IMR-90 (cell line): ENCODE measurements at regions not wholly inside any gene's neighbourhood (a gene's known extent, or its start where the extent isn't known, plus 50 kb on each side); places are given as distances from the start of the nearest gene placed in this dataset.

Source experiments
- ATAC-seq: fragments of 200-7000 bp; cut with Tn5 transposase; 2 replicates; pipeline ENCODE4 v1.9.1; 2020; ENCODE audit warnings: low read depth, mild to moderate bottlenecking, moderate library complexity
- BruUV-seq: library from RNA; stranded (reverse); fragments of 400-500 nt; replicated peaks from 2 replicates; lab custom pipeline; 2021; lab: Mats Ljungman, UMichigan
- CTCF ChIA-PET: fragments of 300-600 bp; formaldehyde crosslinking; extraction: SDS; loops from one replicate; lab custom pipeline; 2021; ENCODE audit warnings: antibody characterized with exemption; lab: Yijun Ruan, JAX
- POLR2A ChIA-PET: fragments of 300-600 bp; sonication (Branson Sonifier 250); formaldehyde crosslinking; loops from one replicate; lab custom pipeline; 2022; ENCODE audit warnings: antibody characterized with exemption; ENCODE audit not compliant: unreplicated experiment; lab: Charles Lee
- DNase-seq: peaks from one replicate; pipeline ENCODE4 v3.0.0; 2013
- H2AFZ ChIP-seq: replicated peaks from 2 replicates; pipeline ENCODE3; 2013; ENCODE audit warnings: low read length, mild to moderate bottlenecking; ENCODE audit not compliant: poor library complexity
- H2AK5ac ChIP-seq: 2 replicates; pipeline ENCODE4 v1.6.1; 2013; ENCODE audit warnings: low read depth, low read length, inconsistent platforms
- H2AK9ac ChIP-seq: replicated peaks from 2 replicates; pipeline ENCODE3; 2013; ENCODE audit warnings: mild to moderate bottlenecking, low read depth, low read length, moderate library complexity; ENCODE audit not compliant: poor library complexity
- H2BK120ac ChIP-seq: 2 replicates; pipeline ENCODE4 v1.6.1; 2013; ENCODE audit warnings: low read depth, low read length, inconsistent platforms
- H2BK15ac ChIP-seq: 3 replicates; pipeline ENCODE4 v1.6.1; 2013; ENCODE audit warnings: low read depth, low read length, inconsistent platforms
- H2BK20ac ChIP-seq: 2 replicates; pipeline ENCODE4 v1.6.1; 2013; ENCODE audit warnings: low read depth, mild to moderate bottlenecking, inconsistent platforms, low read length, moderate library complexity
- H2BK5ac ChIP-seq: 2 replicates; pipeline ENCODE4 v1.6.1; 2013; ENCODE audit warnings: mild to moderate bottlenecking, low read depth, low read length, inconsistent platforms; ENCODE audit not compliant: poor library complexity, severe bottlenecking
- H3K14ac ChIP-seq: replicated peaks from 2 replicates; pipeline ENCODE4 v1.6.1; 2013; ENCODE audit warnings: low read depth, low read length, inconsistent platforms
- H3K18ac ChIP-seq: 2 replicates; pipeline ENCODE4 v1.6.1; 2013; ENCODE audit warnings: low read depth, low read length, control low read depth
- H3K23ac ChIP-seq: 2 replicates; pipeline ENCODE4 v1.6.1; 2013; ENCODE audit warnings: low read depth, low read length, inconsistent platforms
- H3K27ac ChIP-seq: 2 replicates; pipeline ENCODE4 v1.5.1; 2013; ENCODE audit warnings: mild to moderate bottlenecking, control low read depth, low read length; ENCODE audit not compliant: insufficient read depth
- H3K27me3 ChIP-seq: 2 replicates; pipeline ENCODE4 v1.6.1; 2013; ENCODE audit warnings: low read length; ENCODE audit not compliant: control insufficient read depth, insufficient read depth
- H3K36me3 ChIP-seq: 2 replicates; pipeline ENCODE4 v1.6.1; 2013; ENCODE audit warnings: low read length, mixed read lengths; ENCODE audit not compliant: control insufficient read depth, insufficient read depth
- H3K4ac ChIP-seq: 2 replicates; pipeline ENCODE4 v1.6.1; 2013; ENCODE audit warnings: low read depth, low read length, inconsistent platforms
- H3K4me1 ChIP-seq: 2 replicates; pipeline ENCODE4 v1.6.1; 2013; ENCODE audit warnings: low read length, mixed read lengths; ENCODE audit not compliant: control insufficient read depth, insufficient read depth
- H3K4me2 ChIP-seq: 2 replicates; pipeline ENCODE4 v1.6.1; 2013; ENCODE audit warnings: low read depth, mild to moderate bottlenecking, control low read depth, low read length, moderate library complexity
- H3K4me3 ChIP-seq: 2 replicates; pipeline ENCODE4 v1.5.1; 2013; ENCODE audit warnings: low read depth, mild to moderate bottlenecking, control low read depth, low read length, moderate library complexity; ENCODE audit not compliant: insufficient read depth
- H3K56ac ChIP-seq: 2 replicates; pipeline ENCODE4 v1.6.1; 2013; ENCODE audit warnings: low read length, inconsistent platforms; ENCODE audit not compliant: insufficient read depth; ENCODE audit errors: extremely low read depth
- H3K79me1 ChIP-seq, 2 experiments: 2 replicates each; pipeline ENCODE4 v1.6.1; 2013; ENCODE audit warnings: low read length in 2 of 2, inconsistent platforms in 1 of 2, low read depth in 1 of 2
- H3K9ac ChIP-seq: 2 replicates; pipeline ENCODE4 v1.6.1; 2013; ENCODE audit warnings: low read depth, low read length, control low read depth
- H3K9me1 ChIP-seq: 2 replicates; pipeline ENCODE4 v1.6.1; 2013; ENCODE audit warnings: low read length, inconsistent platforms; ENCODE audit not compliant: insufficient read depth
- H3K9me3 ChIP-seq: 2 replicates; pipeline ENCODE4 v1.6.1; 2013; ENCODE audit warnings: low read length; ENCODE audit not compliant: control insufficient read depth, insufficient read depth
- H4K20me1 ChIP-seq: 2 replicates; pipeline ENCODE4 v1.6.1; 2013; ENCODE audit warnings: low read length, inconsistent platforms; ENCODE audit not compliant: insufficient read depth
- H4K5ac ChIP-seq: 2 replicates; pipeline ENCODE4 v1.6.1; 2013; ENCODE audit warnings: mild to moderate bottlenecking, low read depth, low read length, control low read depth
- H4K8ac ChIP-seq, 2 experiments: 2 replicates each; pipeline ENCODE4 v1.6.1; 2013; ENCODE audit warnings: low read depth in 2 of 2, low read length in 2 of 2, control low read depth in 1 of 2, inconsistent platforms in 1 of 2
- H4K91ac ChIP-seq: 2 replicates; pipeline ENCODE4 v1.6.1; 2013; ENCODE audit warnings: low read depth, low read length, inconsistent platforms; ENCODE audit not compliant: insufficient read depth
- FOS ChIP-seq: fragments of 150-350 bp; IDR thresholded peaks from 2 replicates; pipeline ENCODE4 v1.6.1; 2016; ENCODE audit warnings: low read depth, low read length
- MXI1 ChIP-seq: IDR thresholded peaks from 2 replicates; pipeline ENCODE4 v1.6.1; 2012; ENCODE audit warnings: low read depth, mild to moderate bottlenecking, low read length, moderate library complexity, borderline replicate concordance
- NFE2L2 ChIP-seq: fragments of 150-350 bp; IDR thresholded peaks from 2 replicates; pipeline ENCODE4 v1.6.1; 2016; ENCODE audit warnings: low read depth, mild to moderate bottlenecking, low read length
- RCOR1 ChIP-seq: IDR thresholded peaks from 2 replicates; pipeline ENCODE4 v1.6.1; 2012; ENCODE audit warnings: mild to moderate bottlenecking, low read length, improper control_type of control experiment; ENCODE audit not compliant: insufficient replicate concordance
- SMC3 ChIP-seq: fragments of 150-350 bp; IDR thresholded peaks from 2 replicates; pipeline ENCODE4 v1.6.1; 2016; ENCODE audit warnings: low read depth, mild to moderate bottlenecking, antibody characterized with exemption, low read length, moderate library complexity
- WGBS, 2 experiments: methylation state at CpG; one replicate each; pipeline versions ENCODE4 v1.1.5 to v1.1.7; 2013; ENCODE audit warnings: missing lambda C conversion rate in 2 of 2; ENCODE audit not compliant: insufficient read length in 1 of 2; ENCODE audit errors: extremely low coverage in 2 of 2; 5-methylcytosine and 5-hydroxymethylcytosine counted together
- dilution Hi-C: fragments of 300-500 bp; cut with HindIII; formaldehyde crosslinking; loops from one replicate; pipeline ENCODE4 v1.14.3; 2018; ENCODE audit warnings: low sequenced_read_pairs; ENCODE audit not compliant: unreplicated experiment
- in situ Hi-C: fragments of 300-500 bp; cut with MboI; formaldehyde crosslinking; loops from 3 replicates; pipeline ENCODE4 v1.14.3; 2019; ENCODE audit warnings: low sequenced_read_pairs, inconsistent platforms, mixed read lengths
- intact Hi-C: fragments of 100-400 bp; cut with micrococcal nuclease; formaldehyde crosslinking; loops from 2 replicates; pipeline ENCODE4 v1.10.0; 2022
- TF ChIP-seq, protein P1 (sequence below): conservative IDR thresholded peaks from 2 replicates; pipeline ENCODE4 v1.5.1; 2012; ENCODE audit warnings: mild to moderate bottlenecking, low read depth, low read length, improper control_type of control experiment

DNA sequence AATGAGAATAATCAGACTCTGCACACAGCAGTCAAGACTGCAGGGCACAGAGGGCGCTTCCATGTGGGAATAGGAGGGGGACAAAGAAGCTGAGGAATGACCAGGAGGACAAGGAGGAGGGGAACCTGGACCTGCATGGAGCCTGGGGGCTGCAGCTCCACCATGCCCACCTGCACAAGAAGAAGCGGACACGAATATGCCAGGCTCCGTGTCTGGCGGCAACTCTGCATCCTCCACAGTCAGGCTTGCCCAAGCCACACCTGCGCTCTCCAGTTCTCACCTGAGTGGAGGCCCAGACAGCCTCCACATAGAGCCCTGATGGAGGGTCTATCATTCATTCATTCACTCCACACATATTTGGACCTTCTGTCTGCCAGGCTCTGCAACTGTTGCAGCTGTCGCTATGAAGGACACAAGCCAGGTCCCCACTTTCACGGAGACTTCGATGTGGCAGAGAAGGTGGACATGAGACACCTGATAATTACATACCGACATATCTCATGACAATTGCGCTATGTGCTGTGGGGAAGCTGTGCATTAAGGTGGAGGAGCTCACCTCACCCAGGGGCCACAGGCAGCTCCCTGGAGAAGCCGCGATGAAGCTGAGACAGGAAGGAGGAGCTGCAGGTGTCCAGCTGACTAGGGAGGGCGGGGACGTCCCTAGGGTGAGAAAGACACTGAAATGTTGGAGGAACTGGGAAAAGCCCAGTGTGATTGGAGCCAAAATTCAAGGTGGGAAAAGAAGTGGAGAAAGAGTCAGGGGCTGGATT lies 159.2 kb downstream of the INHBB start:
- Histone ChIP-seq H3K27me3 (peaks cover 40% of the 10 kb centered on the region), H3K18ac (no peak overlapping the region), H3K4ac (no peak overlapping the region), H4K5ac (no peak overlapping the region), H2AFZ (no peak overlapping the region), H3K56ac (no peak overlapping the region), H3K4me2 (no peak overlapping the region), H2BK20ac (no peak overlapping the region), H3K23ac (no peak overlapping the region), H3K4me1 (peaks cover 1% of the 10 kb centered on the region; the same call in 1 of the 2 replicates), H2AK9ac (no peak overlapping the region), H3K36me3 (no peaks in the 10 kb centered on the region), H2AK5ac (no peak overlapping the region), H4K91ac (no peak overlapping the region), H3K4me3 (no peak overlapping the region), H3K9me3 (no peaks in the 10 kb centered on the region), H3K14ac (no peak overlapping the region), H3K27ac (no peak overlapping the region), H2BK15ac (no peak overlapping the region), H2BK120ac (no peak overlapping the region), H3K9ac (no peak overlapping the region), H4K20me1 (no peaks in the 10 kb centered on the region), H4K8ac (no peak overlapping the region), H3K9me1 (no peaks in the 10 kb centered on the region; the same call in 1 of the 2 replicates), H2BK5ac (no peak overlapping the region), H3K79me1 (no peaks in the 10 kb centered on the region)
- intact Hi-C loops (no loop called here), dilution Hi-C loops (no loop called here), in situ Hi-C loops (no loop called here)
- ChIA-PET CTCF (no interaction called here), POLR2A (no interaction called here)
- DNase-seq = no peak
- 92% methylated on average over 5 of the region's 15 CpGs; no CpG with 5 or more reads in 1 of the 2 experiments for WGBS, 2 experiments
- ATAC-seq = no peak
- TF ChIP-seq NFE2L2 (no peak), FOS (no peak), RCOR1 (no peak), MXI1 (no peak), SMC3 (no peak)
- TF ChIP-seq, protein P1, sequence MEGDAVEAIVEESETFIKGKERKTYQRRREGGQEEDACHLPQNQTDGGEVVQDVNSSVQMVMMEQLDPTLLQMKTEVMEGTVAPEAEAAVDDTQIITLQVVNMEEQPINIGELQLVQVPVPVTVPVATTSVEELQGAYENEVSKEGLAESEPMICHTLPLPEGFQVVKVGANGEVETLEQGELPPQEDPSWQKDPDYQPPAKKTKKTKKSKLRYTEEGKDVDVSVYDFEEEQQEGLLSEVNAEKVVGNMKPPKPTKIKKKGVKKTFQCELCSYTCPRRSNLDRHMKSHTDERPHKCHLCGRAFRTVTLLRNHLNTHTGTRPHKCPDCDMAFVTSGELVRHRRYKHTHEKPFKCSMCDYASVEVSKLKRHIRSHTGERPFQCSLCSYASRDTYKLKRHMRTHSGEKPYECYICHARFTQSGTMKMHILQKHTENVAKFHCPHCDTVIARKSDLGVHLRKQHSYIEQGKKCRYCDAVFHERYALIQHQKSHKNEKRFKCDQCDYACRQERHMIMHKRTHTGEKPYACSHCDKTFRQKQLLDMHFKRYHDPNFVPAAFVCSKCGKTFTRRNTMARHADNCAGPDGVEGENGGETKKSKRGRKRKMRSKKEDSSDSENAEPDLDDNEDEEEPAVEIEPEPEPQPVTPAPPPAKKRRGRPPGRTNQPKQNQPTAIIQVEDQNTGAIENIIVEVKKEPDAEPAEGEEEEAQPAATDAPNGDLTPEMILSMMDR = no peak
- BruUV-seq = no TSS peak
